ENCODE measurements at regions not wholly inside any gene's neighbourhood (a gene's known extent, or its start where the extent isn't known, plus 50 kb on each side); places are given as distances from the start of the nearest gene placed in this dataset.

DNA sequence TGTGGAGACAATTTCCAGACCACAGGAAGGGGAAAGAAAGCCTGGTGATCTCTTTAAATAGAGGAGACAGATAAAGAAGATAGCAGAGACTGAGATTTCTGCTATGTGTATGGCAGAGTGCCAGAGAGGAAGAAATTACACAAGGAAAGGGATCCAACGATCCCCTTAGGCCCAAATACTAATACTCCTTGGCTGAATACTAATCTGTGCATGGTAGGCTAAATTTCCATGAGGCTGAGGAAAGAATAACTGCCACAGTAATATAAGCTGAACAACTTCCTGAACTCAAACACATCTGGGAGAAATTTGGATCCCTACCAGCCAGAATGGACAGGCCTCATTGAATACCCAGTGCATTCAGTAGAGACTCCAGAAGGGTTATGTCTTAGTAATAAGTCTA is 83.3 kb upstream of the TNFAIP3 start:
- TF ChIP-seq, protein P1, sequence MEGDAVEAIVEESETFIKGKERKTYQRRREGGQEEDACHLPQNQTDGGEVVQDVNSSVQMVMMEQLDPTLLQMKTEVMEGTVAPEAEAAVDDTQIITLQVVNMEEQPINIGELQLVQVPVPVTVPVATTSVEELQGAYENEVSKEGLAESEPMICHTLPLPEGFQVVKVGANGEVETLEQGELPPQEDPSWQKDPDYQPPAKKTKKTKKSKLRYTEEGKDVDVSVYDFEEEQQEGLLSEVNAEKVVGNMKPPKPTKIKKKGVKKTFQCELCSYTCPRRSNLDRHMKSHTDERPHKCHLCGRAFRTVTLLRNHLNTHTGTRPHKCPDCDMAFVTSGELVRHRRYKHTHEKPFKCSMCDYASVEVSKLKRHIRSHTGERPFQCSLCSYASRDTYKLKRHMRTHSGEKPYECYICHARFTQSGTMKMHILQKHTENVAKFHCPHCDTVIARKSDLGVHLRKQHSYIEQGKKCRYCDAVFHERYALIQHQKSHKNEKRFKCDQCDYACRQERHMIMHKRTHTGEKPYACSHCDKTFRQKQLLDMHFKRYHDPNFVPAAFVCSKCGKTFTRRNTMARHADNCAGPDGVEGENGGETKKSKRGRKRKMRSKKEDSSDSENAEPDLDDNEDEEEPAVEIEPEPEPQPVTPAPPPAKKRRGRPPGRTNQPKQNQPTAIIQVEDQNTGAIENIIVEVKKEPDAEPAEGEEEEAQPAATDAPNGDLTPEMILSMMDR (IDR thresholded peaks at IDR 0.05) = no peak
- no peak for TF ChIP-seq EZH2 (IDR thresholded peaks at IDR 0.05; ENCODE audit: borderline replicate concordance, insufficient read depth, low read depth, low read length, poor library complexity, severe bottlenecking)
